GM21423 (cell line): ENCODE measurements at regions not wholly inside any gene's neighbourhood (a gene's known extent, or its start where the extent isn't known, plus 50 kb on each side); places are given as distances from the start of the nearest gene placed in this dataset.
A peak's percentile ranks its signal among the peaks of the same experiment; 100 is the strongest.
"Not testable (repeated sequence)": the region's sequence is repeated elsewhere in the genome, so short reads cannot be mapped to it uniquely, and the experiment has no call there.

Experiments used
- ATAC-seq: cut with Tn5 transposase; IDR thresholded peaks from one replicate; pipeline ENCODE4 v1.9.1; 2021; ENCODE audit warnings: mild to moderate bottlenecking, moderate library complexity; ENCODE audit not compliant: unreplicated experiment

DNA sequence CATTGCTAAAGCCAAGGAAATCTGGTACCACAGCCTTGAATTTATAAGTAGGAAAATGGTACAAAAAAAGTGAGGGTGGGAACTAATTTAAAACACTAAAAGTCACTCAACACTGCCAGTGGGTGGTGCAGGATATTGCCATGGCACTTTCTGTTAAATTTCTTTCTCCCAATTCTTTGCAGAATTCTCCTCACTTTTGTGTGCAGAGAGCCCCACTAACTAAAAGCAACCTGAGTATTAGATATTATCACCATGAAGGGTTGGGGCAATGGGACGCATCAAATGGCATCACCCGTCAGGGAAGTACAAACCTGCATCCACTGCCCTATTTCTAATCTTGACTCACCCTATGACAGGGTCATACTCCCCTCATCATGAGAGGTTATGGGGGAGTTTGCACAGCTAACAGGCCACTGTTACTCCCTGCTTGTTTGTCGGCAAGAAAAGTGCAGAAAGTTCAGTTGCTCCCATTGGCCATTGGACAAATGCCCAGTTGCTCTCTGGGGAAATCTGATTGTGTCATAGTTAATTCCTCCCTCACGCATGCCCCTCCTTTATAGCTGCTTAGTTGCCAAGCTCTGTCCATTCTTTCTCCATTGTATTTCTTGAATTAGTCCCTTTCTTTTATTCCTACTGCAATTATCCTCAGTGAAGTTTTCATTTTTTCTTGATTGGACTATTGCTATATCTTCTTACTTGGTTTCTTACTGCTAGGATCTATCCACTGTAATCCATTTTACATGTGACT is 93.8 kb upstream of the BLID start:
- ATAC-seq, result no peak

DNA sequence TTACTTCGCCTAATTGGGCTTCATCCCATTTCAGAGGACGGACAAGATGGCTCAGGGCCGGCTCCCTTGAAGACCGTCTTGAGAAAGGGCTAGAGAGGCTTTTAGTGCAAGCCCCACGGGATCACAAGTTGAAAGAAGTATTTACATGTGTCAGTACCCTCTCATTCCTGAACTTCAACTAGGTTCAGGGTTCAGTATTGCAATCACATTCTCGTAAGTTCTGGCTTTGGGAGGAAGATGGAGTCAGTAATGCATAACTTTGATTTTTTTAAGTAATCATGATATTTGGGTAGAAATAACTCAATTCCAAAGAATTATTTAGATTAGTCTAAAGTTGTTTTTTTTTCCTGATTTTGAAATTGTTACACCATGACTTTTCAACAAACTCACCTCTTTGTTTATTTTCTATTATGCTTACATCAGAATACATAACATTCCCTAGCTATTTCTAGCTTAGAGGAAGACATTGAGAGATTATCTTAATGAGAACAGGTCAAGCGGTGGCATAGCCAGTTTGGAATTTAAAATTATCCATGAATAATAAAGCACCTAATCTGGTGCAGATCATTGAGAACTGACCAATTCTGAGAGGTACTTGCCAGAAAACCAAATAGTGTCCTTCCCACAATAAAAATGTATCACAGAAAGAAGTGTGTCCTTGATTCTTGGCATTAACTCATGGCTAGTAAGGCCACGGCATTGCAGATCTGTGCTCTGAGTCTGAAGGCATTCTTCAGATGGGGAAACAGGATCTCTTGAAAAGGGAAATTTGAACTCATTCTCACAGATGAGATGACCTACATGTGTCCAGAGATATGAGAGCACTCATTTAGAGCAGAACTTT is 92.1 kb upstream of the BLID start:
- ATAC-seq, result no peak

- no peak for ATAC-seq
Measured at GRCh38 chr11:122207505-122207904, 91.5 kb upstream of the BLID start.

DNA sequence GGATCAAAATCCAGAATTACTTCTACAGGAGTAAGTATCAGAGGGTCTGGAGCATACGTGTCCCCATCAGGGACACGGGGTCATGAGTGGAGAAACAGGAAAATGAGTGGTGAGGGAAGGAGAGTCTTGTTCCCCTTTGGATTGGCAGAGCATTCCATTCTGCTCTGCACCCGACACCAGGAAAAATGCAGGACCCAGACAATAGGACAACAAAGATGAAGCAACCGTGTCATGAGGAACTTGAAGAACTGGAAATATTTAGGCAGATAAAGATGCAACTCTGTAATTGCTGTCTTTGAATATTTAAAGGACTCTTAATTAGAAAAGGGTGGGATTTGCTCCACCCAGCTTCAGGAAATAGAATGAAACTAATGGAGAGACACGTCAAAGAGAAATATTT is 89.0 kb upstream of the BLID start:
- ATAC-seq, result no peak

DNA sequence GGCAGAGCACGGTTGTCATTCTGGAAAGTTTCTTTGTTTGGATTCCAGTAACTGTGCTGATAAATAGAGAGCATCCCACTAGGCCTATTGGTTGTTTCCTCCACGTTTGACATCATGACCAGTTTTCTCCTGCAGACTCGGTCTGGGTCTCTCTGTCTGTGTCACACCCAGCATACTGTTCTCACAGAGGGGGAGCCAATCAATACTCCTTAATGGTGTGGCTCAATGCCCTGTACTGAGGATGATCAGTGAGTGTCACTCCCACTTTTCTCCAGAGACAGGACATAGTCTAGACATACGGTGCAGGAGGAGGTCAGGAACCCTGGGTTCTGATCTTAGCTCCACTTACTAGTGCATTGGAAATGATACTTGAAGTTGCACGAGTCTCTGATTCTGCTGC is 88.2 kb upstream of the BLID start:
- ATAC-seq, result no peak

DNA sequence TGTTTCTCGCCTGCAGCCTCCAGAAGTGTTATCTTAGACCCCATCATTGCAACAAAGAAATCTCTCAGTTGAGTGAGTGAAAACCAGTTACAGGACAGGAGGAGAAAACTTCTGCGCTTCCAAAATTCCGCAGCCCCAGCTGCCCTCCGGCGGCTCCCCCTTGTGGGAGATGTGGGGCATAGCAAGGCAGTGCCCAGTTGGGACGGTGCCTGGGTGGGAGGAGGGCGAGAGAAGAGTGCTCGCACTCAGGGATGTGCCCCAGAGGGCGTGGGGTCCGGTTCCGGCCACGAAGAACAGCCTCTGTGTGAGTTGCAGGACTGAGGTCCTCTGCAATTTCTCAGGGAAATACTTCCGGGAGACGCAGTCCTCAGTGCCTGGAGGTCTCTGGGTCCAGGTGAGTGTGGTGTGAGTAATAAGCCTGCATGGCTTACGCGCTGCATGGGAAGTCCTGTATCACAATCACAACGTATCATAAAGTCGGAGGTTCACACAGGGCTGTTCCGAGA is 87.0 kb upstream of the BLID start:
- ATAC-seq, result peak; percentile 83

GRCh38 chr11:122202161-122202950 is 86.3 kb upstream of the BLID start:
- ATAC-seq, result no peak

- ATAC-seq, result no peak
Measured at GRCh38 chr11:122201106-122201505, 85.1 kb upstream of the BLID start.

GRCh38 chr11:122199661-122200060 is 83.6 kb upstream of the BLID start:
- ATAC-seq, result no peak

- no peak for ATAC-seq
Measured at GRCh38 chr11:122198291-122198983, 82.4 kb upstream of the BLID start.

DNA sequence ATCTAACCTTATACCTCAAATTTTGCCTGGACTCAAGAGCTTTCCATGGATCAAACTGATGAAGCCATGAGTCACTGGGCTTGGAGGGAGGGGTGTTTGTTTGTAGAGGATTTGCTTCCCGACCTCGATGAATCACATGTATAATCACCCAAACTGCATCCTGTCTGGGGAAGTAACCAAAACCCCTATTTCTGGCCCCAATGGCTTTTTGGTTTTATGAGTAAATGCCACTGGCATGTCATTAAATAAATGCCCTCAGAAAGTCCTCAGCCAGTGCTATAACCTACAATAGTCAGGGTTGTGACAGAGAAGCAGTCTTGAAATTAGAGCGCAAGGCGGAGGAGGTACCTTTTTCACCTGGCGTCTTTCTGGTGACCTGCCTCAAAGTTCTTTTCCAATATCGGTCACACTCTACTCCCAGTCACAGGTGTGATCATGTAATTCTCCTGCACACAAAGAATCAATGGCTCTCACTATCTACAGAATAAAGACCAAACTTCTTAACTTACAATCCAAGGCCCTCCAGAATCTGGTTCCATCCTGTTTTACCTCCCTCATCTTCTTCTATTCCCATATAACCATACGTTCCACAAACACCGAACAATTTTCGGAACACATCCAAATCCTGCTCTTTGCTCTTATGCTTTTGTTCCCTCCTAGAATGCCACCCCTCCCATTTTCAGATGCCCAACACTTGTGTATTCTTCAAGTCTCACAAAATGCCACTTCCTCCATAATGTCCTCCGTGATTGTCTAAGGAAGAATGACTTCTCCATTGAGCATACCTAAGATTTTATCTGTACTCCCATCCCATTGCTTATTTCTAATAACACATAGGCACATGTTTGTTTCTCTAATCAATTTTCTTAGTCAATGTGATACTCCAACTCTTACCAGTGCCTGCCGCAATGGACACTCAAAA is 81.3 kb upstream of the BLID start:
- no peak for ATAC-seq

- no peak for ATAC-seq
Measured at GRCh38 chr11:122195790-122196189, 79.8 kb upstream of the BLID start.

GRCh38 chr11:122193881-122194480 is 78.0 kb upstream of the BLID start:
- not testable (repeated sequence) for ATAC-seq

GRCh38 chr11:122193457-122193856 is 77.4 kb upstream of the BLID start:
- no peak for ATAC-seq

DNA sequence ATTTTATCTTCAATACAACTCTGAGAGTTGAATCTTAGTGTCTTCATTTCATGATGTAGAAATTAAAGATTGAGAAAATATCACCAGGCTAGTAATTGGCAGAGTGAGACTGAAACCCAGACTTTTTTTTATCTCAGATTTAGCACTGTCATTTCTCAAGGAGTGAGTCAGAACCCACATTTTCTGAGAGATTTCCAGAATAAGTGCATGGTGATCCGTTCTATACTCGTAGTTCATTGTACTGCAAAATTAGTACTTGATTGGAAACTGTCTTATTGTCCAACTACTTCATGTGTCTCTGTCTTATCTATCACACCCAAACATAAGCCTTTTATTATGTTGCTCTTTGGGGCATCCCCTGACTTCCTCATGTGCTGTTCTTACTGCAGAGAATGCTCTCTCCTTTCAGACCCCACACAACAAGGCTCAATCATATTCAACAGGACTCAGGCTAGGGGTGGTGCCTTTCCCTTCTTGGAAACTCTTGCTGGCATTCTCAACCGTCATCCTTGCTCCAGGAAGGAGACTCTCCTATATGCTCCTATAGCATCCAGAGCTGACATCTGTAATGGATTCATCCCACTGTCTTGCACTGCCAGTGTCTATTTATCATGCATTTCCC is 76.7 kb upstream of the BLID start:
- no peak for ATAC-seq

- ATAC-seq, result no peak
Measured at GRCh38 chr11:122190768-122191167, 74.8 kb upstream of the BLID start.

DNA sequence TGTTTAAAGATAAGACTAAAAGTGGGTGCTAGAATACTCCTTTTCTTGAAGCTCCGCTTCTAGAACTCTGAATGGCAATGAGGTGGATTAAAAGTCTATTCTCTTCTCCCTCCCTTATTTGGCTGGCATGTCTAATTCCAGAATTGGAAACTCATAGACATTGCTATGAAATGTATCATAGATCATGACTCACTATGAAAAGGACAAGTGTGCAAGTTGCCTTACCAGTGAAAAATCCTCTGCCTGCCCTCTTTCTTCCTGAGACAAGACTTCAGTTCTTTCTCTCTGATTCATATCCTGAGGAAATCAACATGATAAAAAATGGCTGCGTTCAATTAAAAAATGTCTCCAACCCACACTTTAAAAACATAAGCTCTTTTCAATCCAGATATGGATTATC is 73.2 kb upstream of the BLID start:
- ATAC-seq, result no peak

DNA sequence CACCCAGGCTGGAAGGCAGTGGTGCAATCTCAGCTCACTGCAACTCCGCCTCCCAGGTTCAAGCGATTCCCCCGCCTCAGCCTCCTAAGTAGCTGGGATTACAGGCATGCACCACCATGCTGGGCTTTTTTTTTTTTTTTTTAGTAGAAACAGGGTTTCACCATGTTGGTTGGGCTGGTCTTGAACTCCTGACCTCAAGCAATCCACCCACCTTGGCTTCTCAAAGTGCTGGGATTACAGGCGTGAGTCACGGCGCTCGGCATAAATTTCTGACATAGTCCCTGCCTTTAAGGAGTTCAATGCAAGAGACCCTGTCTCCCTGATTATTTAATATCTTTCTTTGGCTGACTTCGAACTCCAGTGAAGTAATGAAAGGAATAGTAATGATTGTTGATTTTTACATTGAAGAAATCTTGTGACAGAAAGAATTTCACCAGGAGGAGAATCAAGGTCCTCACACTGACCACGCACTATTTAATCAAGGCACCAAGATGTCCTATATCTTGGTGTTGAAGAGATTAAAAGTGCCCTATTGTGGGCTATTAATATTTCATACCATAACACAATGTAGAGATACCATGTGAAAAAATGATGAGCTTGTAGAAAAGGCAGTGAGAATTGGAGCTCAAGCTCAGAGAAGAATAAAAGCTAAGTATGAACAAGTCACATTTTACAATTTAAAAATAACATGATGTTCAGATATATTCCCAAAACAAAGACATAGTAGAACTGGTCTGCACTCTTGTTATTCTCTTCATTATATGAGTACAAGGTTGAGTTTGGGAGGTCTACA is 71.6 kb upstream of the BLID start:
- ATAC-seq, result no peak
